ENCODE measurements at regions not wholly inside any gene's neighbourhood (a gene's known extent, or its start where the extent isn't known, plus 50 kb on each side); places are given as distances from the start of the nearest gene placed in this dataset.

- POLR2A ChIA-PET: no interaction called here
- TF ChIP-seq HOXC10 (CRISPR knock-in tag; IDR thresholded peaks at IDR 0.05): no peak
- peak; percentile 91 for TF ChIP-seq SETDB1 (IDR thresholded peaks at IDR 0.05; ENCODE audit: insufficient read length, low read length)
- TF ChIP-seq ZNF239 (tag by site-specific recombination; IDR thresholded peaks at IDR 0.05): no peak
- TF ChIP-seq ZNF639 (tag by site-specific recombination; IDR thresholded peaks at IDR 0.05): no peak
- no peak for TF ChIP-seq KLF1 (tag by site-specific recombination; IDR thresholded peaks at IDR 0.05)
- no peak overlapping the region for H3K4me3 ChIP-seq (ENCODE audit: low read depth, low read length)
- no peaks in the 10 kb centered on the region for H3K36me3 ChIP-seq (ENCODE audit: control insufficient read depth in 2 of 2, insufficient read depth in 1 of 2, low read length in 2 of 2)
- no peak overlapping the region for H3K27ac ChIP-seq (ENCODE audit: extremely low read depth, low read depth, low read length)
- H3K4me1 ChIP-seq (ENCODE audit: control insufficient read depth, insufficient read depth, low read length): no peaks in the 10 kb centered on the region
- CTCF ChIA-PET: no interaction called here
- no peaks in the 10 kb centered on the region; the same call in 1 of the 2 replicates for H3K9me3 ChIP-seq (ENCODE audit: control insufficient read depth, insufficient read depth, low read depth, low read length)
Measured at GRCh38 chr5:124245276-124245675, 501.2 kb downstream of the ZNF608 start.

GRCh38 chr5:124240732-124241131 is 505.7 kb downstream of the ZNF608 start:
- Histone ChIP-seq H3K27ac (ENCODE audit: extremely low read depth, low read depth, low read length) (no peak overlapping the region), H3K4me1 (ENCODE audit: control insufficient read depth, insufficient read depth, low read length) (no peaks in the 10 kb centered on the region), H3K9me3 (ENCODE audit: control insufficient read depth, insufficient read depth, low read depth, low read length) (no peaks in the 10 kb centered on the region; the same call in 1 of the 2 replicates), H3K4me3 (ENCODE audit: low read depth, low read length) (no peak overlapping the region), H3K36me3 (ENCODE audit: control insufficient read depth in 2 of 2, insufficient read depth in 1 of 2, low read length in 2 of 2) (no peaks in the 10 kb centered on the region)
- ChIA-PET POLR2A (no interaction called here), CTCF (no interaction called here)
- TF ChIP-seq BCL6B (tag by site-specific recombination; IDR thresholded peaks at IDR 0.05) (no peak), ZNF175 (tag by site-specific recombination; IDR thresholded peaks at IDR 0.05) (no peak), ZNF510 (tag by site-specific recombination; IDR thresholded peaks at IDR 0.05; ENCODE audit: insufficient replicate concordance) (no peak), ZNF302 (tag by site-specific recombination; IDR thresholded peaks at IDR 0.05; ENCODE audit: low read depth) (no peak), ZNF449 (tag by site-specific recombination; IDR thresholded peaks at IDR 0.05) (no peak), ZNF629 (tag by site-specific recombination; IDR thresholded peaks at IDR 0.05) (no peak), ZNF174 (tag by site-specific recombination; IDR thresholded peaks at IDR 0.05) (no peak), ZNF518A (tag by site-specific recombination; conservative IDR thresholded peaks at IDR 0.05; ENCODE audit: low read depth) (no peak), ZNF26 (tag by site-specific recombination; IDR thresholded peaks at IDR 0.05) (no peak), ZNF529 (tag by site-specific recombination; IDR thresholded peaks at IDR 0.05; ENCODE audit: insufficient replicate concordance) (no peak), SCRT1 (tag by site-specific recombination; IDR thresholded peaks at IDR 0.05; ENCODE audit: borderline replicate concordance) (no peak), ZNF692 (tag by site-specific recombination; IDR thresholded peaks at IDR 0.05) (no peak), ZNF280C (tag by site-specific recombination; IDR thresholded peaks at IDR 0.05) (no peak), ZNF433 (tag by site-specific recombination; IDR thresholded peaks at IDR 0.05; ENCODE audit: low read depth) (no peak), YY2 (tag by site-specific recombination; IDR thresholded peaks at IDR 0.05) (no peak)

Measured in HEK293 (cell line).